Stomach (tissue), 8 donors: ENCODE measurements at regions not wholly inside any gene's neighbourhood (a gene's known extent, or its start where the extent isn't known, plus 50 kb on each side); places are given as distances from the start of the nearest gene placed in this dataset.

ENCODE experiments used
- DNase-seq, 2 donors: peaks; one replicate each; pipeline versions ENCODE4 v3.0.0 to v3.0.0-alpha.2; 2013 to 2019
- H3K27ac ChIP-seq, 5 donors: fragments of 200-600 bp in 4 of 5; sonication (generic) in 4 of 5; one replicate each; pipeline ENCODE4 v1.5.1; 2013 to 2019; ENCODE audit warnings: mild to moderate bottlenecking in 1 of 5, moderate library complexity in 1 of 5
- H3K27me3 ChIP-seq, 3 donors: fragments of 200-600 bp; sonication (generic); one replicate each; pipeline ENCODE4 v1.5.1; 2017 to 2019; ENCODE audit warnings: mixed run types in 1 of 3
- H3K36me3 ChIP-seq, 4 donors: fragments of 200-600 bp; sonication (generic); 1 replicate in 3 of 4; 2 replicates in 1 of 4; pipeline ENCODE4 v1.5.1; 2016 to 2019
- H3K4me1 ChIP-seq, 4 donors: fragments of 200-600 bp; sonication (generic); one replicate each; pipeline ENCODE4 v1.5.1; 2016 to 2019
- H3K4me3 ChIP-seq, 4 donors: fragments of 200-600 bp; sonication (generic) in 3 of 4; one replicate each; pipeline ENCODE4 v1.5.1; 2016 to 2019; ENCODE audit warnings: mild to moderate bottlenecking in 1 of 4
- H3K9me3 ChIP-seq, 4 donors: fragments of 200-600 bp; sonication (generic); one replicate each; pipeline ENCODE4 v1.5.1; 2016 to 2019
- EP300 ChIP-seq: sonication (generic); formaldehyde crosslinking; IDR thresholded peaks from one replicate; pipeline ENCODE4 v1.6.1; 2017; ENCODE audit warnings: antibody characterized with exemption
- POLR2A ChIP-seq, 4 donors: fragments of 450-650 bp; IDR thresholded peaks; one replicate each; pipeline ENCODE4 v1.6.1; 2016; ENCODE audit warnings: antibody characterized with exemption in 4 of 4, control low read depth in 2 of 4, mild to moderate bottlenecking in 1 of 4, moderate library complexity in 1 of 4
- POLR2AphosphoS5 ChIP-seq, 3 donors: sonication (generic); formaldehyde crosslinking; IDR thresholded peaks; one replicate each; pipeline ENCODE4 v1.6.1; 2016; ENCODE audit warnings: antibody characterized with exemption in 3 of 3
- WGBS, 5 donors: extraction: QIAGEN DNeasy Blood & Tissue Kit in 3 of 5; methylation state at CpG; one replicate each; pipeline versions ENCODE4 v1.1.5 to v1.1.7; 2013 to 2018; 5-methylcytosine and 5-hydroxymethylcytosine counted together
- intact Hi-C: fragments of 100-400 bp; cut with DNase I; formaldehyde crosslinking; loops from one replicate; pipeline ENCODE4 v1.15.1; 2023; ENCODE audit warnings: low total_unique reads
- TF ChIP-seq, protein P1 (sequence below), 7 experiments: fragments of 450-650 bp in 4 of 7; fragments of 200-600 bp in 3 of 7; sonication (generic) in 3 of 7; IDR thresholded peaks; one replicate each; pipeline ENCODE4 v1.5.1; 2016 to 2019; ENCODE audit warnings: antibody characterized with exemption in 7 of 7, control low read depth in 2 of 7, mild to moderate bottlenecking in 1 of 7
- donor health status: healthy with polysubstance abuse.
- donor health status: Bipolar disorder and iron deficiency.
- donor health status: healthy.

DNA sequence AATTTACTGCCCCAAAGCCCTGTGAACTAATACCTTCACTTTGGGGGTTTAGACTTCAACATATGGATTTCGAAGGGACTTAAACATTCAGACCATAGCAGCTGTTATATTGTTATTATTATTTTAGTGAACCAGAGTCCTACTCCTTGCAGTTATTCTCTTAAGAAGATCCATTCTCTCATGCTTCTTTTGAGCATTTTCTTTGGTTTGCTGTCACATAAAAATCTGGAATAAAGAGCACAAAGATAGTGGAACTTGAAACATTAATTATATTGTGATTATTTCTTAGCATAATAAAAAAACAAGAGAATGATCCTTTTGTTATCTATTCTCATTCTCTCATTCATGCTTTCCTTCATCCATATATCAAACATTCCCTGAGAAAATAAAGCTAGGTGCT, 166.4 kb upstream of the GBE1 start:
- intact Hi-C loops: no loop called here
- Histone ChIP-seq H3K27ac (no peak overlapping the region), H3K9me3 (no peaks in the 10 kb centered on the region), H3K27me3 (no peaks in the 10 kb centered on the region), H3K4me1 (no peaks in the 10 kb centered on the region), H3K36me3 (no peaks in the 10 kb centered on the region), H3K4me3 (no peak overlapping the region)
- no peak for DNase-seq
- WGBS, 5 donors: 73 to 95% (median 85%) methylated on average over 1 of the region's 1 CpG
- TF ChIP-seq EP300 (no peak), POLR2A (IDR thresholded peaks at IDR 0.05) (no peak), POLR2AphosphoS5 (IDR thresholded peaks at IDR 0.05) (no peak)
- TF ChIP-seq, protein P1, sequence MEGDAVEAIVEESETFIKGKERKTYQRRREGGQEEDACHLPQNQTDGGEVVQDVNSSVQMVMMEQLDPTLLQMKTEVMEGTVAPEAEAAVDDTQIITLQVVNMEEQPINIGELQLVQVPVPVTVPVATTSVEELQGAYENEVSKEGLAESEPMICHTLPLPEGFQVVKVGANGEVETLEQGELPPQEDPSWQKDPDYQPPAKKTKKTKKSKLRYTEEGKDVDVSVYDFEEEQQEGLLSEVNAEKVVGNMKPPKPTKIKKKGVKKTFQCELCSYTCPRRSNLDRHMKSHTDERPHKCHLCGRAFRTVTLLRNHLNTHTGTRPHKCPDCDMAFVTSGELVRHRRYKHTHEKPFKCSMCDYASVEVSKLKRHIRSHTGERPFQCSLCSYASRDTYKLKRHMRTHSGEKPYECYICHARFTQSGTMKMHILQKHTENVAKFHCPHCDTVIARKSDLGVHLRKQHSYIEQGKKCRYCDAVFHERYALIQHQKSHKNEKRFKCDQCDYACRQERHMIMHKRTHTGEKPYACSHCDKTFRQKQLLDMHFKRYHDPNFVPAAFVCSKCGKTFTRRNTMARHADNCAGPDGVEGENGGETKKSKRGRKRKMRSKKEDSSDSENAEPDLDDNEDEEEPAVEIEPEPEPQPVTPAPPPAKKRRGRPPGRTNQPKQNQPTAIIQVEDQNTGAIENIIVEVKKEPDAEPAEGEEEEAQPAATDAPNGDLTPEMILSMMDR (IDR thresholded peaks at IDR 0.05): no peak

DNA sequence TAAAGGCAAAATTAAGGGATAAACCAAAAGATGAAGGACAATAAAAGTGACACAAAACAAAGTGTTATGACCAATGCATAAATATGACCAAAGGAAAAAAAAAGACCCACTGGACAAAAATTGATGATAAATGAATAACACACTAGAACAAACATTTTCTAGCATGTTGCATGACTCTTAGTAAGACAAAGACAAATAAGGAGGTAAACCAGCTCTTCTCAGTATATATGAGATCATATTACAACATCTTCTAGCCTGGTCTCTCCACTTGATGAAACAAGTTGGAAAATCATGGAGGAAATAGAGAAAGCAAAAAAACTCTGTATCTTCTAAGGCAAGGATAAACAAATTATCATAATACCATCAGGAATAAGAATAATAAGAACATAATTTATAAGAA, 163.9 kb upstream of the GBE1 start:
- H3K9me3 ChIP-seq: no peaks in the 10 kb centered on the region
- intact Hi-C loops: no loop called here
- no peaks in the 10 kb centered on the region for H3K36me3 ChIP-seq
- no peaks in the 10 kb centered on the region for H3K4me1 ChIP-seq
- no peaks in the 10 kb centered on the region for H3K27me3 ChIP-seq
- H3K4me3 ChIP-seq: no peak overlapping the region
- no peak for TF ChIP-seq POLR2A (IDR thresholded peaks at IDR 0.05)
- no peak for TF ChIP-seq POLR2AphosphoS5 (IDR thresholded peaks at IDR 0.05)
- TF ChIP-seq, protein P1 (IDR thresholded peaks at IDR 0.05): no peak
- TF ChIP-seq EP300: no peak
- DNase-seq: no peak
- no peak overlapping the region for H3K27ac ChIP-seq

DNA sequence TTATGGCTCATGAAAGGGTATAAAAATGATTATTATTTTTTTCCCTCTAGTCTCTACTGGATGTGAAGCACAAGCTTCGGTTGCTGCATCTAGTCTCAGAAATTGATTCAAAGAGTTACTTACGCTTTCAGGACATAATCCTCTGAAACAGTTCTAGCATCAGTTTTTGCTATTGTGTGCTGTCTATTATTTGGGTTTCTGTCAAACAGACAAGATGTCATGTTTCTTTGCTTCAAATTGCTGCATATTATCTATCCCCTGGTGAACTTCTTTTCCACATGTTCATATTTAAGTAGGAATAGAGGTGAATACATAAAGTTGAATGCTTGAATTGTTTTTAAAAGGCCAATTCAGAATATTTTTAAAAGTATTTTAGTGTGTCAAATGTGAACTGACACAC, 161.6 kb upstream of the GBE1 start:
- H3K4me3 ChIP-seq: no peak overlapping the region
- no peak for DNase-seq
- TF ChIP-seq POLR2A (IDR thresholded peaks at IDR 0.05) (no peak), EP300 (no peak), POLR2AphosphoS5 (IDR thresholded peaks at IDR 0.05) (no peak)
- TF ChIP-seq, protein P1 (IDR thresholded peaks at IDR 0.05): no peak
- WGBS, 5 donors: 78 to 87% (median 85%) methylated on average over 2 of the region's 2 CpGs
- no peaks in the 10 kb centered on the region for H3K4me1 ChIP-seq
- H3K36me3 ChIP-seq: no peaks in the 10 kb centered on the region
- intact Hi-C loops: no loop called here
- H3K27ac ChIP-seq: no peak overlapping the region
- H3K9me3 ChIP-seq: no peaks in the 10 kb centered on the region
- H3K27me3 ChIP-seq: no peaks in the 10 kb centered on the region

DNA sequence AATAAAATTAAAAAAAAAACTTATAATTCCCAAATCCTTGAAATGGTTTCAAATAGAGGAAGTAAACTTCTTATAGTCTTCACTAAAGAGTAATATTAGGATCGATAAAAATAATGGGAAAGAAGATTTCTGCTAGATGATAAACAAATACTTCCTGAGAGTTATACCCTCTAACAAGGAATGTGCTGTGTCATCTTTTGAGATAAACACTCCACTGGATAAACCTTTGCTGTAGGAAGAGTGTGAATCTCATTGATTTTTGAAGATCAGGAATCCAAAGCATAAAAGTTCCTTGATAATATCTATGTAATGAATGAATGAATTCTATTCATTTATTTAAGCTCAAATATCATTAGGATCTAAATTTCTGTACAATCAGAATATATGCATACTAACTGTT, 161.0 kb upstream of the GBE1 start:
- TF ChIP-seq POLR2AphosphoS5 (IDR thresholded peaks at IDR 0.05): no peak
- no peak for TF ChIP-seq POLR2A (IDR thresholded peaks at IDR 0.05)
- TF ChIP-seq, protein P1 (IDR thresholded peaks at IDR 0.05): no peak
- no peak for TF ChIP-seq EP300
- intact Hi-C loops: no loop called here
- H3K36me3 ChIP-seq: no peaks in the 10 kb centered on the region
- 62 to 89% (median 83%) methylated on average over 1 of the region's 1 CpG for WGBS, 5 donors
- H3K4me1 ChIP-seq: no peaks in the 10 kb centered on the region
- H3K9me3 ChIP-seq: no peaks in the 10 kb centered on the region
- no peak overlapping the region for H3K4me3 ChIP-seq
- no peak for DNase-seq
- no peaks in the 10 kb centered on the region for H3K27me3 ChIP-seq
- no peak overlapping the region for H3K27ac ChIP-seq

- WGBS, 5 donors: 45 to 71% (median 51%) methylated on average over 1 of the region's 1 CpG
- Histone ChIP-seq H3K9me3 (no peaks in the 10 kb centered on the region), H3K36me3 (no peaks in the 10 kb centered on the region), H3K4me3 (no peak overlapping the region), H3K4me1 (no peaks in the 10 kb centered on the region), H3K27ac (no peak overlapping the region), H3K27me3 (no peaks in the 10 kb centered on the region)
- TF ChIP-seq POLR2AphosphoS5 (IDR thresholded peaks at IDR 0.05): no peak
- no peak for TF ChIP-seq POLR2A (IDR thresholded peaks at IDR 0.05)
- TF ChIP-seq, protein P1 (IDR thresholded peaks at IDR 0.05): no peak
- intact Hi-C loops: no loop called here
- peak in 1 of 2 donors; percentile 67 for DNase-seq
Measured at GRCh38 chr3:81920816-81921215, 159.4 kb upstream of the GBE1 start.
